CD4-positive, alpha-beta T cell (primary cell): ENCODE measurements at regions not wholly inside any gene's neighbourhood (a gene's known extent, or its start where the extent isn't known, plus 50 kb on each side); places are given as distances from the start of the nearest gene placed in this dataset.
"Not testable (repeated sequence)": the region's sequence is repeated elsewhere in the genome, so short reads cannot be mapped to it uniquely, and the experiment has no call there.

Experiments
- ATAC-seq: fragments of 200-7000 bp; cut with Tn5 transposase; one replicate; pipeline ENCODE4 v1.10.0; 2022; ENCODE audit warnings: mild to moderate bottlenecking; ENCODE audit not compliant: poor library complexity
- CTCF ChIA-PET: fragments of 350-600 bp; sonication (Branson Sonifier 250); formaldehyde crosslinking; loops from one replicate; lab custom pipeline; 2021; ENCODE audit warnings: antibody characterized with exemption, inconsistent platforms; lab: Charles Lee
- POLR2A ChIA-PET: fragments of 350-600 bp; sonication (Branson Sonifier 250); formaldehyde crosslinking; loops from one replicate; lab custom pipeline; 2021; ENCODE audit warnings: antibody characterized with exemption, inconsistent platforms; lab: Charles Lee
- DNase-seq, 14 experiments: peaks; one replicate each; pipeline ENCODE4 v3.0.0-alpha.2; 2013 to 2020; ENCODE audit warnings: mixed read lengths in 2 of 14
- H3K27ac ChIP-seq, 2 donors: one replicate each; pipeline versions ENCODE4 v1.5.1 to v1.7.0; 2013; ENCODE audit warnings: low read length in 2 of 2, low read depth in 1 of 2, mild to moderate bottlenecking in 1 of 2
- H3K27me3 ChIP-seq, 2 experiments: 1 replicate in 1 of 2; 2 replicates in 1 of 2; pipeline versions ENCODE4 v1.6.1 to v1.7.0; 2013; ENCODE audit warnings: low read length in 2 of 2, control low read depth in 1 of 2, mild to moderate bottlenecking in 1 of 2, moderate library complexity in 1 of 2; ENCODE audit not compliant: insufficient read depth in 2 of 2, control insufficient read depth in 1 of 2
- H3K36me3 ChIP-seq: one replicate; pipeline ENCODE4 v1.6.1; 2013; ENCODE audit warnings: low read length, control low read depth; ENCODE audit not compliant: insufficient read depth
- H3K4me1 ChIP-seq: one replicate; pipeline ENCODE4 v1.6.1; 2013; ENCODE audit warnings: low read length, control low read depth; ENCODE audit not compliant: insufficient read depth
- H3K4me3 ChIP-seq: one replicate; pipeline ENCODE4 v1.5.1; 2013; ENCODE audit warnings: mild to moderate bottlenecking, low read length, moderate library complexity
- H3K9me3 ChIP-seq, 2 experiments: 1 replicate in 1 of 2; 2 replicates in 1 of 2; pipeline versions ENCODE4 v1.6.1 to v1.7.0; 2013; ENCODE audit warnings: low read length in 2 of 2, mild to moderate bottlenecking in 2 of 2, control low read depth in 1 of 2, moderate library complexity in 1 of 2; ENCODE audit not compliant: control insufficient read depth in 1 of 2, insufficient read depth in 1 of 2
- H3K27ac Mint-ChIP-seq: one replicate; pipeline ENCODE4 v1.8.0; 2020; ENCODE audit warnings: mixed read lengths
- H3K27me3 Mint-ChIP-seq: one replicate; pipeline ENCODE4 v1.8.0; 2021; ENCODE audit warnings: mixed read lengths
- H3K36me3 Mint-ChIP-seq: one replicate; pipeline ENCODE4 v1.8.0; 2021; ENCODE audit warnings: low read depth, mixed read lengths
- H3K4me1 Mint-ChIP-seq: one replicate; pipeline ENCODE4 v1.8.0; 2021; ENCODE audit warnings: low read depth, mixed read lengths
- H3K4me3 Mint-ChIP-seq: one replicate; pipeline ENCODE4 v1.8.0; 2020; ENCODE audit warnings: mild to moderate bottlenecking, mixed read lengths
- H3K9me3 Mint-ChIP-seq: one replicate; pipeline ENCODE4 v1.8.0; 2020; ENCODE audit warnings: mixed read lengths
- intact Hi-C, 2 experiments: fragments of 100-400 bp; cut with DNase I in 1 of 2; cut with micrococcal nuclease in 1 of 2; formaldehyde crosslinking; loops; one replicate each; pipeline versions ENCODE4 v1.15.1 to v1.9.0; 2023 to 2025; cut with DNase I, micrococcal nuclease
- TF ChIP-seq, protein P1 (sequence below): fragments of 200-600 bp; IDR thresholded peaks from one replicate; pipeline ENCODE4 v1.8.0; 2022; ENCODE audit warnings: antibody characterized with exemption, mild to moderate bottlenecking

DNA sequence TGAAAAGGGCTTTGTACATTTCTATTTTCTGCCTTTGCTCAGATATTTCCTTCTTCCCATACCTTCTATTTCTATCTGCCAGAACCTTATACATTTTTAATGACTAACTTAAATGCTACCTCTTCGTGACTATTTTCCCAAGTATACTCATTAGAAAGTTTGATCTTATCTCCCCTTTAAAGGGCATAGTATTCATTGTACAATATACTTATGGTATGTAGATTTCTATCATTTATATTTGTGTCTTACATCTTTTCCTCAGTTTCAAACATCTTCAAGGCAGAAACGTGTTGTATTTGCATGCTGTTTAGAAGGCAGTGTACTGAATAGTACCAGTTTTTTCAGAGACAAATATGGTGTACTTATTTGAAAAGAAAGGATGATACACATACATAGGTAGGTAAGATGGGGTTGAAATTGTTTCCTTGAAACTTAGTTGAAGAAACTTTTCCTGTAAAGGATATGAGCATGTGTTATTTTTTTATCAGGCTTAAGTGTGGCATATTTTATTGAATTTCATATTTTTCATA, 518.1 kb upstream of the NUDT12 start:
- no peak for DNase-seq
- intact Hi-C loops: no loop called here
- ChIA-PET CTCF (no interaction called here), POLR2A (no interaction called here)
- H3K4me1 ChIP-seq: no peaks in the 10 kb centered on the region
- TF ChIP-seq, protein P1, sequence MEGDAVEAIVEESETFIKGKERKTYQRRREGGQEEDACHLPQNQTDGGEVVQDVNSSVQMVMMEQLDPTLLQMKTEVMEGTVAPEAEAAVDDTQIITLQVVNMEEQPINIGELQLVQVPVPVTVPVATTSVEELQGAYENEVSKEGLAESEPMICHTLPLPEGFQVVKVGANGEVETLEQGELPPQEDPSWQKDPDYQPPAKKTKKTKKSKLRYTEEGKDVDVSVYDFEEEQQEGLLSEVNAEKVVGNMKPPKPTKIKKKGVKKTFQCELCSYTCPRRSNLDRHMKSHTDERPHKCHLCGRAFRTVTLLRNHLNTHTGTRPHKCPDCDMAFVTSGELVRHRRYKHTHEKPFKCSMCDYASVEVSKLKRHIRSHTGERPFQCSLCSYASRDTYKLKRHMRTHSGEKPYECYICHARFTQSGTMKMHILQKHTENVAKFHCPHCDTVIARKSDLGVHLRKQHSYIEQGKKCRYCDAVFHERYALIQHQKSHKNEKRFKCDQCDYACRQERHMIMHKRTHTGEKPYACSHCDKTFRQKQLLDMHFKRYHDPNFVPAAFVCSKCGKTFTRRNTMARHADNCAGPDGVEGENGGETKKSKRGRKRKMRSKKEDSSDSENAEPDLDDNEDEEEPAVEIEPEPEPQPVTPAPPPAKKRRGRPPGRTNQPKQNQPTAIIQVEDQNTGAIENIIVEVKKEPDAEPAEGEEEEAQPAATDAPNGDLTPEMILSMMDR: no peak
- Mint-ChIP-seq H3K36me3 (no peaks in the 10 kb centered on the region), H3K9me3 (peaks cover 2% of the 10 kb centered on the region), H3K4me3 (no peak overlapping the region), H3K27ac (no peak overlapping the region), H3K4me1 (no peaks in the 10 kb centered on the region), H3K27me3 (no peaks in the 10 kb centered on the region)
- no peaks in the 10 kb centered on the region for H3K27me3 ChIP-seq
- no peaks in the 10 kb centered on the region for H3K36me3 ChIP-seq
- H3K4me3 ChIP-seq: no peak overlapping the region
- ATAC-seq: no peak
- no peaks in the 10 kb centered on the region for H3K9me3 ChIP-seq
- H3K27ac ChIP-seq: no peak overlapping the region

DNA sequence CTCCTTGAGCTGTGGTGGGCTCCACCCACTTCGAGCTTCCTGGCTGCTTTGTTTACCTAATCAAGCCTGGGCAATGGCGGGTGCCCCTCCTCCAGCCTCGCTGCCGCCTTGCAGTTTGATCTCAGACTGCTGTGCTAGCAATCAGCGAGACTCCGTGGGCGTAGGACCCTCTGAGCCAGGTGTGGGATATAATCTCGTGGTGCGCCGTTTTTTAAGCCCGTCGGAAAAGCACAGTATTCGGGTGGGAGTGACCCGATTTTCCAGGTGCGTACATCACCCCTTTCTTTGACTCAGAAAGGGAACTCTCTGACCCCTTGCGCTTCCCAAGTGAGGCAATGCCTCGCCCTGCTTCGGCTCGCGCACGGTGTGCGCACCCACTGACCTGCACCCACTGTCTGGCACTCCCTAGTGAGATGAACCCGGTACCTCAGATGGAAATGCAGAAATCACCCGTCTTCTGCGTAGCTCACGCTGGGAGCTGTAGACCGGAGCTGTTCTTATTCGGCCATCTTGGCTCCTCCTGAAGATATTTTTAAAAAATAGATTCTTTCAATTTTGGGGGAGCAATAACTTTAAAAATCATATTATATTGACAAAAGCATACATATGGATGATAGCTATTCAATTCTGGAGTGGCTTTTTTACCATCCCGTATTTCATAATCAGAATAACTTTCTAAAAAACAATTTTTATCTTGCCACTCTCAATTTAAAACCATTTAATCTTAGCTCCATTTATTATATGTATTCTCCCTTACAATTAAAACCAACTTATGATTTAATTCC, 517.5 kb upstream of the NUDT12 start:
- not testable (repeated sequence) for H3K36me3 Mint-ChIP-seq, H3K27ac ChIP-seq

DNA sequence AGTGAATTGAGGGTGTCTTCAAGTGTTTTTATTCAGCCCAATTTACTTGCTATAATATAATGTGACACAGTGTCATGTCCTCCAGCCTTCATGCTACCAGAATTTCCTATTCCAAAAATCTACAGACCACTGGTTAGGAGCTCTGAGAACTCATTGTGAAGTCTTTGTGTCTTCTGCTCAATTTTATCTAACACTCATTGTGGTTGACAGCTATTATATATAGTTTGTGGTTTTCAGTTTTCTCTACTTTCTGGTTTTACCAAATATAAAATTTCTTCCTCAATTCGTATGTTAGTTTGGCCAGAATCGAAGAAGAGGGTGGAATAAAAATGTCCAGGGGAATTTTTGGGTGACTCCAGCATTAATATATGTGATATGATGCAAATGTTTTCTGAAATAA, 509.3 kb upstream of the NUDT12 start:
- intact Hi-C loops: no loop called here
- Mint-ChIP-seq H3K27me3 (no peaks in the 10 kb centered on the region), H3K36me3 (no peaks in the 10 kb centered on the region), H3K27ac (no peak overlapping the region), H3K9me3 (peaks cover 7% of the 10 kb centered on the region), H3K4me3 (no peak overlapping the region), H3K4me1 (no peaks in the 10 kb centered on the region)
- no peak for DNase-seq
- TF ChIP-seq, protein P1: no peak
- ATAC-seq: no peak
- Histone ChIP-seq H3K27me3 (no peaks in the 10 kb centered on the region), H3K9me3 (peaks cover 0 to 4% of the 10 kb centered on the region in 2 experiments), H3K4me3 (no peak overlapping the region), H3K27ac (no peak overlapping the region), H3K4me1 (no peaks in the 10 kb centered on the region), H3K36me3 (no peaks in the 10 kb centered on the region)
- ChIA-PET POLR2A (no interaction called here), CTCF (no interaction called here)

More for the DNA sequence above, 517.5 kb upstream of the NUDT12 start:
- H3K27ac Mint-ChIP-seq, H3K36me3 ChIP-seq, POLR2A ChIA-PET, H3K27me3 Mint-ChIP-seq, ATAC-seq, DNase-seq, H3K4me3 Mint-ChIP-seq, intact Hi-C loops, H3K4me1 ChIP-seq, H3K9me3 ChIP-seq, CTCF ChIA-PET, H3K9me3 Mint-ChIP-seq, H3K4me1 Mint-ChIP-seq, H3K27me3 ChIP-seq, H3K4me3 ChIP-seq: not testable (repeated sequence)
